Keratinocyte (primary cell): ENCODE measurements at regions not wholly inside any gene's neighbourhood (a gene's known extent, or its start where the extent isn't known, plus 50 kb on each side); places are given as distances from the start of the nearest gene placed in this dataset.
"Not testable (repeated sequence)": the region's sequence is repeated elsewhere in the genome, so short reads cannot be mapped to it uniquely, and the experiment has no call there.

Source experiments
- DNase-seq: peaks from one replicate; pipeline ENCODE4 v3.0.0-alpha.2; 2011; ENCODE audit warnings: low read depth, missing footprints, low spot score
- FAIRE-seq: peaks from 2 replicates; lab custom pipeline; 2011; peaks lifted over from hg19 to GRCh38; lab: Jason Lieb, UNC
- H2AFZ ChIP-seq: 2 replicates; pipeline ENCODE4 v1.6.0; 2012; ENCODE audit warnings: low read length, control low read depth, inconsistent platforms; ENCODE audit not compliant: control insufficient read depth
- H3K27ac ChIP-seq: 2 replicates; pipeline ENCODE4 v1.5.1; 2011; ENCODE audit warnings: low read length; ENCODE audit not compliant: control insufficient read depth, insufficient read depth
- H3K27me3 ChIP-seq: 3 replicates; pipeline ENCODE4 v1.6.0; 2011; ENCODE audit warnings: low read length; ENCODE audit not compliant: control insufficient read depth, insufficient read depth; ENCODE audit errors: extremely low read depth
- H3K36me3 ChIP-seq, 2 experiments: 2 replicates in 1 of 2; 3 replicates in 1 of 2; pipeline ENCODE4 v1.5.1; 2011; ENCODE audit warnings: low read length in 2 of 2, mild to moderate bottlenecking in 1 of 2; ENCODE audit not compliant: control insufficient read depth in 2 of 2, insufficient read depth in 2 of 2; ENCODE audit errors: extremely low read depth in 1 of 2
- H3K4me1 ChIP-seq: 3 replicates; pipeline ENCODE4 v1.5.1; 2011; ENCODE audit warnings: low read length; ENCODE audit not compliant: control insufficient read depth, insufficient read depth; ENCODE audit errors: extremely low read depth
- H3K4me2 ChIP-seq: 3 replicates; pipeline ENCODE4 v1.6.0; 2011; ENCODE audit warnings: low read depth, low read length; ENCODE audit not compliant: control insufficient read depth, insufficient read depth; ENCODE audit errors: extremely low read depth
- H3K4me3 ChIP-seq, 3 experiments: fragments of 200-600 bp in 1 of 3; sonication (generic) in 1 of 3; 2 replicates in 2 of 3; 3 replicates in 1 of 3; pipeline ENCODE4 v1.5.1; 2011 to 2016; ENCODE audit warnings: low read length in 3 of 3, mild to moderate bottlenecking in 3 of 3, control low read depth in 2 of 3, inconsistent platforms in 1 of 3, low read depth in 1 of 3, mixed read lengths in 1 of 3, mixed run types in 1 of 3, moderate library complexity in 1 of 3; ENCODE audit not compliant: control insufficient read depth in 2 of 3, insufficient read depth in 2 of 3; ENCODE audit errors: extremely low read depth in 1 of 3
- H3K79me2 ChIP-seq: 2 replicates; pipeline ENCODE4 v1.6.0; 2012; ENCODE audit warnings: low read length; ENCODE audit not compliant: control insufficient read depth, insufficient read depth
- H3K9ac ChIP-seq: 3 replicates; pipeline ENCODE4 v1.6.0; 2011; ENCODE audit warnings: low read length; ENCODE audit not compliant: control insufficient read depth, insufficient read depth; ENCODE audit errors: extremely low read depth
- H3K9me1 ChIP-seq: 3 replicates; pipeline ENCODE4 v1.6.0; 2011; ENCODE audit warnings: low read length; ENCODE audit not compliant: control insufficient read depth, insufficient read depth; ENCODE audit errors: extremely low read depth
- H3K9me3 ChIP-seq: 2 replicates; pipeline ENCODE4 v1.5.1; 2012; ENCODE audit warnings: low read depth, low read length; ENCODE audit not compliant: control insufficient read depth
- H4K20me1 ChIP-seq: 3 replicates; pipeline ENCODE4 v1.6.0; 2011; ENCODE audit warnings: low read length; ENCODE audit not compliant: control insufficient read depth, insufficient read depth; ENCODE audit errors: extremely low read depth
- dilution Hi-C: fragments of 300-500 bp; cut with MboI; formaldehyde crosslinking; loops from one replicate; pipeline ENCODE4 v1.7.0; 2020; ENCODE audit warnings: low sequenced_read_pairs; ENCODE audit not compliant: extremely low pct_ligation_motif_present

DNA sequence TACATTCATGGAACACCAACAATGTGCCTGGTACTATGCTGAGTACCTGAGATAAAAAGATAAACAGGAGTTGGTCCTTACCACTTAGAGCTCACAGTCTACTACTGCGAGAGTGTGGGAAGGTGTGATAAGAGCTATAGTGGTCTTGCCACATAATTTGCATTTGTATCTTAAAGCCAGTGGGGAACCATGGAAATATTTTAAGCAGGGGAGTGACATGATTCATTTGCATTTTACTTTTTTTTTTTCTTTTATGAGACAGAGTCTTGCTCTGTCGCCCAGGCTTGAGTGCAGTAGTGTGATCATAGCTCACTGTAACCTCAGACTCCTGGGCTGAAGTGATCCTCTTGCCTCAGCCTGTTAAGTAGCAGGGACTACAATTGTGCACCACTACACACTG lies 53.6 kb downstream of the SRGAP2 start:
- H3K4me3 ChIP-seq, H4K20me1 ChIP-seq, H3K4me2 ChIP-seq, DNase-seq, H3K9me1 ChIP-seq, H3K27ac ChIP-seq, FAIRE-seq, H3K9ac ChIP-seq, H3K9me3 ChIP-seq, dilution Hi-C loops, H2AFZ ChIP-seq, H3K4me1 ChIP-seq, H3K27me3 ChIP-seq, H3K79me2 ChIP-seq, H3K36me3 ChIP-seq: not testable (repeated sequence)

DNA sequence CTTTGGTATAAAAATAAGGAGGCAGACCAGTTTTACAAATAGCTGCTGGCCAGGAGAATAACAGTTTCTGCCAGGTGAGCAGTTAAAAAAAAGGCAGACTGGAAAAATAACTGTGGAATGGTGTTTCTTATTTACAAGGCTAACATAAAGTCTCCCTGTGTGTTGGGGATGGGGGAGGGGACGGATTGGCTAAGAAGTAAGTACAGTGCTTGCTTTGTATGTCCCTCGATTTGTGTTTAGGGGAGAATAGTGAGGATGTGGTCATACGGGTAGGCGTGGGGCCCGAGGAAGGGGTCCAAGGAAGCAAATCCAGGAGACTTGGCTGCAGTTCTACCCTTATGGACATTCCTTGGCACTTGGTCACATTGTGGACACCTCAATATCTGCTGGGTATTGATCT lies 58.1 kb downstream of the SRGAP2 start:
- H4K20me1 ChIP-seq, H3K9me3 ChIP-seq, H3K27me3 ChIP-seq, dilution Hi-C loops, DNase-seq, H3K4me3 ChIP-seq, H3K9ac ChIP-seq, H3K27ac ChIP-seq, H2AFZ ChIP-seq, H3K79me2 ChIP-seq, H3K4me2 ChIP-seq, H3K9me1 ChIP-seq, FAIRE-seq, H3K36me3 ChIP-seq, H3K4me1 ChIP-seq: not testable (repeated sequence)

DNA sequence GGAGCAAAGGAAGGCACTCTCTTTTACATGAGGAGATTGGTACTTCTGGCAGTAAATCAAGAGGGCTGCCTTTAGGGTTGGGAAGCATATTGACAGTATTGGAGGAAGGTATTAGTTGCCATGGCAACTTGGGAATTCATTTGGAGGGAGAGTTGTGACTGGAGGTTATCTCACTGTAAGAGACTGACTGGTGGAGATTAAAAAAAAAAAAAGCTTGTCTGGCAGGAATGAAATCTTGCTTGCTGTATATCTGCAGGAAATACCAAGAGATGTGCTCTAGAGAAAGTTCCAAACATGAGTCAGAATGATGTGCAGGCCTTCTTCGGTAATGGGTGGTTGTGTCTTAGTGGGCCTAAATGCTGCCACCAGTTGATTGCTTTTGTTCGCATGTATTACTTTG lies 59.1 kb downstream of the SRGAP2 start:
- H3K36me3 ChIP-seq, H2AFZ ChIP-seq, dilution Hi-C loops, H3K4me1 ChIP-seq, H4K20me1 ChIP-seq, H3K27ac ChIP-seq, FAIRE-seq, H3K4me3 ChIP-seq, H3K4me2 ChIP-seq, DNase-seq, H3K27me3 ChIP-seq, H3K9me3 ChIP-seq, H3K9me1 ChIP-seq, H3K9ac ChIP-seq, H3K79me2 ChIP-seq: not testable (repeated sequence)

DNA sequence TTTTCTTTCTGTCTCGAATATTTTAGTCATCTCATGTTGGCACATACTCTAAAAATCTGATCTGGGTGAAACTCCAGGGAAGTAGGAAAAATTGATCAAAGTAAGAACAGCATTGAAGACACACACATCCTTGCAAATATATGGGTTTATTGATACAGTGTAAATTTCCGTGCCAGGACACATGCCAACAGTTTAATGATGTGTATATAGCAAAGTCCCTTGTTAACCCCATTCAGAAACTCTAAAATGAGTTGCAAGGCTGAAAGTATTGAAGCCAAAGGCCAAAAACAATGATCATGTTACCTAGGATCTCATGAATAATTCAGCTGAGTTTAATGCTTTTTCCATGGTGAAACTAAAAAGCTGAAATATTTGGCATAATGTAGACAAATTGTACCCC lies 61.6 kb downstream of the SRGAP2 start:
- H2AFZ ChIP-seq, H4K20me1 ChIP-seq, FAIRE-seq, H3K27ac ChIP-seq, H3K36me3 ChIP-seq, H3K4me2 ChIP-seq, H3K9me3 ChIP-seq, H3K9me1 ChIP-seq, H3K79me2 ChIP-seq, H3K9ac ChIP-seq, dilution Hi-C loops, H3K4me3 ChIP-seq, H3K27me3 ChIP-seq, H3K4me1 ChIP-seq, DNase-seq: not testable (repeated sequence)

DNA sequence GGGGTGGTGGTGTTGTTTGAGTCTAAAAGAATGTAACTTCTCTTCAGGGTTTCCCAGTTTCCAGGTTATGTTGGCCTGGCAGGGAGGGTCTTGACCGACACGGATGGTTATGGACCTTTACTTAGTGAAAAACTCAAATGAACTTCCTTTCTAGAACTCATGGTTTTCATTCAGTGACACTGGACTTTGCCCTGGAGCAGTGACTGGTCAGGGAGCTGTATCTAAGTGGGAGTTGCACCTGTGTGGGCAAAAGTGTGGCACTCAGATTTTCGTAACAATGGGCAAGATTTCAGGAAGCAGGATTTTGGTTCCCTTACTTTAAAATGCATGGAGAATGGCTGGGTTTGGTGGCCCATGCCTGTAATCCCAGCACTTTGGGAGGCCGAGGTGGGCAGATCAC lies 67.8 kb downstream of the SRGAP2 start:
- dilution Hi-C loops, H3K9me1 ChIP-seq, FAIRE-seq, H2AFZ ChIP-seq, H3K9ac ChIP-seq, H3K9me3 ChIP-seq, H3K79me2 ChIP-seq, H3K4me1 ChIP-seq, H3K4me2 ChIP-seq, H3K4me3 ChIP-seq, H4K20me1 ChIP-seq, H3K27ac ChIP-seq, DNase-seq, H3K27me3 ChIP-seq, H3K36me3 ChIP-seq: not testable (repeated sequence)
